ENCODE measurements at regions not wholly inside any gene's neighbourhood (a gene's known extent, or its start where the extent isn't known, plus 50 kb on each side); places are given as distances from the start of the nearest gene placed in this dataset.
A peak's percentile ranks its signal among the peaks of the same experiment; 100 is the strongest.

DNA sequence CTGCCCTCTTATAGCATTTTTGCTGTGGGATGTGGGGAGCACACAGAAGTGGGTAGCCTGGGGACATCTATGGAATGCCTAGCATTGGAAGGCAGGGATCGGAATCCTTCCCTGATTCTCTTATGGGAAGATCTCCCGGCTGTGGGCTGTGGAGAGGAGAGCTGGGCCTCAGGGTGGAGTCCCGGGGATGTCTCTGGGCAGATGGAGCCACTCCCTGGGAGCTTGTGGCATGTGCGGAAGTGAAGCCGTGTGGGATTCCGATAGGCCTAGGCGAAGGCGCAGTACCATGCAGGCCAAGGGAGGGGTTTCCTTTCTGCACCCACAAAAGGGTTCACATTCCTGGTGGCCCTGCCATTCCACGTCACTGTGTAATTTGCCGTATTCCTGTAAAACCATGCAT lies 87.9 kb downstream of the GLI2 start:
- ATAC-seq (no peak), DNase-seq (peak in 1 of 2 donors; percentile 15)
- intact Hi-C loops (cut with DNase I), result no loop called here
- Histone ChIP-seq H3K36me3 (ENCODE audit: insufficient read depth in 1 of 2, low read depth in 1 of 2) (no peaks in the 10 kb centered on the region), H3K27me3 (ENCODE audit: insufficient read depth in 3 of 3, low read length in 2 of 3) (peaks cover 0 to 3% (median 0%) of the 10 kb centered on the region in 3 donors), H3K27ac (no peak overlapping the region), H3K9me3 (no peaks in the 10 kb centered on the region), H3K4me1 (no peaks in the 10 kb centered on the region), H3K4me3 (no peak overlapping the region)
- TF ChIP-seq, protein P1, sequence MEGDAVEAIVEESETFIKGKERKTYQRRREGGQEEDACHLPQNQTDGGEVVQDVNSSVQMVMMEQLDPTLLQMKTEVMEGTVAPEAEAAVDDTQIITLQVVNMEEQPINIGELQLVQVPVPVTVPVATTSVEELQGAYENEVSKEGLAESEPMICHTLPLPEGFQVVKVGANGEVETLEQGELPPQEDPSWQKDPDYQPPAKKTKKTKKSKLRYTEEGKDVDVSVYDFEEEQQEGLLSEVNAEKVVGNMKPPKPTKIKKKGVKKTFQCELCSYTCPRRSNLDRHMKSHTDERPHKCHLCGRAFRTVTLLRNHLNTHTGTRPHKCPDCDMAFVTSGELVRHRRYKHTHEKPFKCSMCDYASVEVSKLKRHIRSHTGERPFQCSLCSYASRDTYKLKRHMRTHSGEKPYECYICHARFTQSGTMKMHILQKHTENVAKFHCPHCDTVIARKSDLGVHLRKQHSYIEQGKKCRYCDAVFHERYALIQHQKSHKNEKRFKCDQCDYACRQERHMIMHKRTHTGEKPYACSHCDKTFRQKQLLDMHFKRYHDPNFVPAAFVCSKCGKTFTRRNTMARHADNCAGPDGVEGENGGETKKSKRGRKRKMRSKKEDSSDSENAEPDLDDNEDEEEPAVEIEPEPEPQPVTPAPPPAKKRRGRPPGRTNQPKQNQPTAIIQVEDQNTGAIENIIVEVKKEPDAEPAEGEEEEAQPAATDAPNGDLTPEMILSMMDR (IDR thresholded peaks at IDR 0.05), result no peak
- WGBS, 3 donors, result 88 to 93% (median 93%) methylated on average over 10 of the region's 10 CpGs

DNA sequence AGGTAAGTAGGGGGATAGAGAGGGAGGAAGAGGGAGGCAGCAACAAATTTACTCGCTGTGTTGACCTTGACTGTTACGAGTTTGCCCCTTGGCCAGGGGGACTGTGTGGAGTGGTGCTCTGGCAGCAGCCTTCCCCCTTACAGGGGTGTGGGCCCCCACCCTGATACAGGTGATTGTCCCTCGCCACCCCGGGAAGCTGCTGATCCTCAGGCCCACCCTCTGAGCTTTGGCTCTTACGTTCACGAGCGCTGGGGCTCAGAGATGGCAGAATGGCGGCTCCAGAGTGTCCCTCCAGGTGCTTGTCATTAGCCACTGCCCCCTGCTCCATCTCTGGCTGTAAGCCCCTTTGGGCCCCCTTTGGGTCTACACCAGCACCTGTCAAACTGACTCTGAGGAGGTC lies 88.6 kb downstream of the GLI2 start:
- intact Hi-C loops (cut with DNase I), result no loop called here
- no peaks in the 10 kb centered on the region for H3K36me3 ChIP-seq (ENCODE audit: insufficient read depth in 1 of 2, low read depth in 1 of 2)
- ATAC-seq, result no peak
- no peak overlapping the region for H3K27ac ChIP-seq
- TF ChIP-seq, protein P1 (IDR thresholded peaks at IDR 0.05), result no peak
- 80 to 98% (median 95%) methylated on average over 7 to 8 of the region's 8 CpGs for WGBS, 3 donors
- no peaks in the 10 kb centered on the region for H3K9me3 ChIP-seq
- no peak overlapping the region for H3K4me3 ChIP-seq
- no peaks in the 10 kb centered on the region for H3K4me1 ChIP-seq
- peaks cover 0 to 3% (median 0%) of the 10 kb centered on the region in 3 donors for H3K27me3 ChIP-seq (ENCODE audit: insufficient read depth in 3 of 3, low read length in 2 of 3)
- DNase-seq, result peak in 1 of 2 donors; percentile 32

- no peaks in the 10 kb centered on the region for H3K36me3 ChIP-seq (ENCODE audit: insufficient read depth in 1 of 2, low read depth in 1 of 2)
- TF ChIP-seq, protein P1 (IDR thresholded peaks at IDR 0.05), result no peak
- no peak overlapping the region for H3K4me3 ChIP-seq
- DNase-seq (peak; percentile 59 to 86), ATAC-seq (peak; percentile 63 to 84 (median 74))
- peaks cover 0 to 3% (median 0%) of the 10 kb centered on the region in 3 donors for H3K27me3 ChIP-seq (ENCODE audit: insufficient read depth in 3 of 3, low read length in 2 of 3)
- intact Hi-C loops (cut with DNase I), result no loop called here
- H3K27ac ChIP-seq, result no peak overlapping the region
- 30 to 35% (median 34%) methylated on average over 13 of the region's 13 CpGs for WGBS, 3 donors
- no peaks in the 10 kb centered on the region for H3K4me1 ChIP-seq
- no peaks in the 10 kb centered on the region for H3K9me3 ChIP-seq
Measured at GRCh38 chr2:120825370-120826259, 89.9 kb downstream of the GLI2 start.

GRCh38 chr2:120826260-120826648 lies 90.6 kb downstream of the GLI2 start:
- TF ChIP-seq, protein P1 (IDR thresholded peaks at IDR 0.05), result no peak
- 36 to 57% (median 45%) methylated on average over 10 of the region's 10 CpGs for WGBS, 3 donors
- Histone ChIP-seq H3K27me3 (ENCODE audit: insufficient read depth in 3 of 3, low read length in 2 of 3) (peaks cover 0 to 3% (median 0%) of the 10 kb centered on the region in 3 donors), H3K4me1 (no peaks in the 10 kb centered on the region), H3K9me3 (no peaks in the 10 kb centered on the region), H3K4me3 (no peak overlapping the region), H3K36me3 (ENCODE audit: insufficient read depth in 1 of 2, low read depth in 1 of 2) (no peaks in the 10 kb centered on the region), H3K27ac (no peak overlapping the region)
- intact Hi-C loops (cut with DNase I), result no loop called here
- ATAC-seq, result no peak
- DNase-seq, result peak in 1 of 2 donors; percentile 1

Measured in psoas muscle (tissue), 7 donors.